Activated T-cell treated with anti-CD3 and anti-CD28 coated beads, Interleukin-2, amount 50 U/mL, for 72 hours (primary cell): ENCODE measurements at regions not wholly inside any gene's neighbourhood (a gene's known extent, or its start where the extent isn't known, plus 50 kb on each side); places are given as distances from the start of the nearest gene placed in this dataset.

Experiments
- ATAC-seq, 2 donors: fragments of 150-1000 bp; cut with Tn5 transposase; replicated peaks in 1 of 2; 2 replicates each; pipeline ENCODE4 v1.10.0; 2021; ENCODE audit warnings: moderate library complexity in 2 of 2, mild to moderate bottlenecking in 1 of 2
- DNase-seq, 2 donors: peaks; one replicate each; pipeline ENCODE4 v3.0.0; 2021 to 2022; ENCODE audit warnings: mixed read lengths in 1 of 2
- H3K27ac Mint-ChIP-seq: one replicate; pipeline ENCODE4 v1.8.0; 2022; ENCODE audit warnings: mild to moderate bottlenecking, moderate library complexity, mixed read lengths
- H3K27me3 Mint-ChIP-seq: one replicate; pipeline ENCODE4 v1.8.0; 2022; ENCODE audit warnings: low read depth, mixed read lengths
- H3K36me3 Mint-ChIP-seq, 2 donors: one replicate each; pipeline ENCODE4 v1.8.0; 2022; ENCODE audit warnings: mixed read lengths in 2 of 2, mild to moderate bottlenecking in 1 of 2; ENCODE audit not compliant: insufficient read depth in 2 of 2
- H3K4me1 Mint-ChIP-seq: one replicate; pipeline ENCODE4 v1.8.0; 2022; ENCODE audit warnings: low read depth, mixed read lengths
- H3K4me3 Mint-ChIP-seq, 2 donors: one replicate each; pipeline ENCODE4 v1.8.0; 2022; ENCODE audit warnings: mild to moderate bottlenecking in 2 of 2, mixed read lengths in 2 of 2, moderate library complexity in 2 of 2
- H3K9me3 Mint-ChIP-seq, 2 donors: one replicate each; pipeline ENCODE4 v1.8.0; 2022; ENCODE audit warnings: mixed read lengths in 2 of 2

- no peaks in the 10 kb centered on the region for H3K27me3 Mint-ChIP-seq
- H3K36me3 Mint-ChIP-seq: no peaks in the 10 kb centered on the region
- ATAC-seq (no peak), DNase-seq (no peak)
- no peak overlapping the region for H3K27ac Mint-ChIP-seq
- no peak overlapping the region for H3K4me3 Mint-ChIP-seq
- H3K4me1 Mint-ChIP-seq: no peaks in the 10 kb centered on the region
- H3K9me3 Mint-ChIP-seq: peaks cover 5 to 9% of the 10 kb centered on the region in 2 donors
These were observed 798.1 kb downstream of the PDHA2 start for GRCh38 chr4:96637971-96638412.

DNA sequence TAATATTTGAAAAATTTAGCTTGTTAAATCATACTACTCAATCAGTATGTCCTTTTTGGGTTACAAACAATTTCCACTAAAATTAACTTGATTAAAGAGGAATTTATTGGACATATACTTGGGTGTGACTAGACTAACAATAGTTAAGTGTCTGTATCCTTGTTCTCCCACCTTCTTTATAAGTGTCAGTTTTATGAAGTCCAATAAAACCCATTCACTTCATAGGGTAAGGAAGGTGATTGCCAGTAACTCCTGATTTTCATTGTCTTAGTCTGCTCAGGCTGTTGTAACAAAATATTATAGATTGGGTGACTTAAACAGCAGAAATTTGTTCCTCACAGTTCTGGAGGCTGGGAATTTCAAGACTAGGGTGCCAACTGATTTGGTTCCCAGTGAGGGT, 800.0 kb downstream of the PDHA2 start:
- no peaks in the 10 kb centered on the region for H3K4me1 Mint-ChIP-seq
- DNase-seq (no peak), ATAC-seq (no peak)
- no peaks in the 10 kb centered on the region for H3K27me3 Mint-ChIP-seq
- no peak overlapping the region for H3K27ac Mint-ChIP-seq
- H3K9me3 Mint-ChIP-seq: peaks cover 3 to 9% of the 10 kb centered on the region in 2 donors
- no peaks in the 10 kb centered on the region for H3K36me3 Mint-ChIP-seq
- H3K4me3 Mint-ChIP-seq: no peak overlapping the region

DNA sequence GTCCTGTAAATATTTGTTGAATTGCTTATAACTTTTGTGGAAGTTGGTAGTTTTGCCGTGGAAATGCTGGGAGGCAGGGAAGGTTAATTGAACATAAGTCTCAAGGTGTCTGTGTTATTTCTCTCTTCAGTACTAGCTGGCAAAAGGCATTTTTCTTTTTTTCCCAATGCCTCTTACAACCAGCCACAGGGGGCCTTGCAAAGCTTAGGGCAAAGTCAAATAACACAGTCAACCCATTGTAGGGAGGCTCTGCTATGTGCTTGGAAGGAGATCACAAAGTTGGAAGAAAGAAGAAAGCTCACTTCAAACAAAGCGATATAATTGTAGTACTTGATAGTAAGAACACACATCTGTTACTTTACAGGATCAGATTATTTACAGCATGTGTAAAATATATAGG, 802.6 kb downstream of the PDHA2 start:
- DNase-seq: no peak
- H3K9me3 Mint-ChIP-seq: peaks cover 6 to 7% of the 10 kb centered on the region in 2 donors
- H3K4me3 Mint-ChIP-seq: no peak overlapping the region
- no peak overlapping the region for H3K27ac Mint-ChIP-seq
- H3K4me1 Mint-ChIP-seq: no peaks in the 10 kb centered on the region
- H3K36me3 Mint-ChIP-seq: peaks cover 0 to 2% of the 10 kb centered on the region in 2 donors
- H3K27me3 Mint-ChIP-seq: no peaks in the 10 kb centered on the region
- ATAC-seq: no peak

DNA sequence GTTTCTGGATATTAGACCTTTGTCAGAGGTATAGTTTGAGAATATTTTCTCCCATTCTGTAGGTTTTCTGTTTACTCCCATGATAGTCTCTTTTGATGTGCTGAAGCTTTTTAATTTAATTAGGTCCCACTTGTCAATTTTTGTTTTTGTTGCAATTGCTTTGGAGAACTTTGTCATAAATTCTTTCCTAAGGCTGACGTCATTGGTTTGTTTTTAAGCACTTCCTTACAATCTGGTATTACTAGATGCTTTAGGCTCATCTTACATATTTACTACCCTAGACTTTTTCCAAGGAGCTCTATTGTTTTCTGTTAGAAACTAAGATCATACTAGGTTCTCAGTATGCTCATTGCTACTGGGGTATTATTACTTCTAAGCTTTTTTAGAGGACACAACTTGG, 806.3 kb downstream of the PDHA2 start:
- Mint-ChIP-seq H3K27ac (no peak overlapping the region), H3K27me3 (no peaks in the 10 kb centered on the region), H3K9me3 (peaks cover 7 to 12% of the 10 kb centered on the region in 2 donors), H3K4me3 (no peak overlapping the region), H3K4me1 (no peaks in the 10 kb centered on the region), H3K36me3 (peaks cover 0 to 4% of the 10 kb centered on the region in 2 donors)
- DNase-seq (no peak), ATAC-seq (no peak)

DNA sequence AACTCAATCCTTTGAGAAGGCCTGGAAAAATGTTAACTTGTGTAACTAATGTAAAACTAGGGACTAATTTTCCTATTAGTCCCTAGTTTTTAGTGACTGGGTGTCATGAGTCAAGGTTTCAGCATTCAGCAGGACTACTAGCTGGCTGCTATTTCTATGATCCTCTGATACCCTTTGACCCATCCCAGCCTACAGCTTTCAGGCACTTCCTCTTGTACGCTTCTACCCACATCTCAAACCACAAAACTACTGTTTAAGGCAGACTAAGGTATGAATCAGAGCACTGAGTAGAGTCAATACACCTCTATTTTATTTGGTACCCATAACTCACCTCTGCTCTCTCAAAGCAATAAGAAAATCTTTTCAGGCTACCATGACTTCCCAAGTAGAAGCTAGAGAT, 809.6 kb downstream of the PDHA2 start:
- Mint-ChIP-seq H3K36me3 (peaks cover 0 to 4% of the 10 kb centered on the region in 2 donors), H3K4me3 (no peak overlapping the region), H3K9me3 (peaks cover 8% of the 10 kb centered on the region in 2 donors), H3K4me1 (no peaks in the 10 kb centered on the region), H3K27me3 (no peaks in the 10 kb centered on the region), H3K27ac (no peak overlapping the region)
- ATAC-seq (no peak), DNase-seq (no peak)

GRCh38 chr4:96652158-96652557, 812.3 kb downstream of the PDHA2 start:
- no peak overlapping the region for H3K4me3 Mint-ChIP-seq
- H3K27ac Mint-ChIP-seq: no peak overlapping the region
- peaks cover 0 to 4% of the 10 kb centered on the region in 2 donors for H3K36me3 Mint-ChIP-seq
- H3K4me1 Mint-ChIP-seq: no peaks in the 10 kb centered on the region
- no peaks in the 10 kb centered on the region for H3K27me3 Mint-ChIP-seq
- H3K9me3 Mint-ChIP-seq: peaks cover 4 to 8% of the 10 kb centered on the region in 2 donors
- ATAC-seq (no peak), DNase-seq (no peak)

DNA sequence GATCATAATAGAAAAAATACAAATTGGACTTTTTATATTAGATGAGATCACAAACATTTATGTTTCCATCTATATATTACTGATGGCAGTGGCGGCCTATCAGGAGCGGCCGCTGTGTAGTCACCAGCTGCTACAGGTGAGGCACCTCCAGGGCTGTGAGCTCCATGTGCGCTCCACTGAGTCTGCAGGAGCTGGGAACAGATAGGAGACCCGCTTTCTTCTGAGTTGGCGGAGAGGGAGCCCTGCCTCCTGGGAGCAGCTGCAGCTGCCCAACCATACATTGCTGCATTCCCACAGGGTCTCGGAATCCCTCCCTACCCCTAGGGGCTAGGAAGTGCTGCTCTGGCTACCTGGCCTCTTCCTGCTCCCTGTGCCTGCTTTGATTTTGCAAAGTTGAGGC, 812.9 kb downstream of the PDHA2 start:
- H3K4me3 Mint-ChIP-seq: no peak overlapping the region
- ATAC-seq: no peak
- H3K4me1 Mint-ChIP-seq: no peaks in the 10 kb centered on the region
- no peak for DNase-seq
- no peaks in the 10 kb centered on the region for H3K36me3 Mint-ChIP-seq
- H3K9me3 Mint-ChIP-seq: peaks cover 4% of the 10 kb centered on the region in 2 donors
- H3K27me3 Mint-ChIP-seq: no peaks in the 10 kb centered on the region
- no peak overlapping the region for H3K27ac Mint-ChIP-seq

DNA sequence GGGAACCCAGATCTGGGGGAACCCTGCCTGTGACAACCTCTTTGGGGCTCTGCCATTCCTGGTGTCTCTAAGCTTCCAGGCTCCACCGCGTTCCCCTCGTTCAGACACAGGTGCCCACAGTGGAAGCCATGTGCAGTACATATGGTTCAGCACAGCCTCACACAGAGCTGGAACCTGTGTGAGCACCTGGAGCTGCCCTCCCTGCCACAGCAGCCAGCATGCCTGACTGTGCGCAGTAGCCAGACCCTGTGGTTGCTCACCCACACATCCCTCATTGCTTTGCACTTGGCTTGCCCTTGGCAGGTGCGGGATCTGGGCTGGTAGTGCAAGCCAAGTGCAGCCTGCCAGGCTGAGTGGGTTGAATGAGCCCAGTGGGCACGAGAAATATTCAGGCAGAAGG, 814.2 kb downstream of the PDHA2 start:
- peaks cover 0 to 4% of the 10 kb centered on the region in 2 donors for H3K9me3 Mint-ChIP-seq
- H3K4me1 Mint-ChIP-seq: no peaks in the 10 kb centered on the region
- H3K4me3 Mint-ChIP-seq: no peak overlapping the region
- DNase-seq (no peak), ATAC-seq (no peak)
- H3K36me3 Mint-ChIP-seq: no peaks in the 10 kb centered on the region
- no peaks in the 10 kb centered on the region for H3K27me3 Mint-ChIP-seq
- no peak overlapping the region for H3K27ac Mint-ChIP-seq

DNA sequence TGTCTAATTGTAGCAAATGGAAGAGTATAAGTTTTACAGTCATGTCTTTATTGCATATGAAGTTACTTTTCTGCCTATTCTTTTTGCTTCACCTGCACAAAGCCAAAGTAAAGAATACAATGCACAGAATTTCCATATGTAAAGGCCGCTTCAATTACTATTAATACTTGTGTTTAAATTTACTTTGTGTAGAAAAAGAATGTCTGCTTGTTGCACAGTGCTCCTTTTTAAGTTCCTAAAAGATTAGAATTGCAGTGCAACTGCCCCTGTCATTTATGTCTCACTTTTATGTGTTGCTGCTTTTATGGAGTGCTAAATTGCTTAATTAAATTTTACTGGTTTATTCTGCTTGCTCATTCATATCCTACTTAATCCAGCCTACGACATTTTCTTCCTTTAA, 830.5 kb downstream of the PDHA2 start:
- H3K9me3 Mint-ChIP-seq: peaks cover 4 to 7% of the 10 kb centered on the region in 2 donors
- no peaks in the 10 kb centered on the region for H3K4me1 Mint-ChIP-seq
- H3K36me3 Mint-ChIP-seq: no peaks in the 10 kb centered on the region
- no peaks in the 10 kb centered on the region for H3K27me3 Mint-ChIP-seq
- ATAC-seq: no peak
- no peak overlapping the region for H3K27ac Mint-ChIP-seq
- no peak overlapping the region for H3K4me3 Mint-ChIP-seq
- DNase-seq: no peak

GRCh38 chr4:96675416-96675815, 835.5 kb downstream of the PDHA2 start:
- H3K27me3 Mint-ChIP-seq: no peaks in the 10 kb centered on the region
- H3K27ac Mint-ChIP-seq: no peak overlapping the region
- peaks cover 6% of the 10 kb centered on the region in 2 donors for H3K9me3 Mint-ChIP-seq
- no peaks in the 10 kb centered on the region for H3K4me1 Mint-ChIP-seq
- DNase-seq (no peak), ATAC-seq (no peak)
- no peaks in the 10 kb centered on the region for H3K36me3 Mint-ChIP-seq
- H3K4me3 Mint-ChIP-seq: no peak overlapping the region

GRCh38 chr4:96675896-96676295, 836.0 kb downstream of the PDHA2 start:
- peaks cover 6% of the 10 kb centered on the region in 2 donors for H3K9me3 Mint-ChIP-seq
- no peaks in the 10 kb centered on the region for H3K27me3 Mint-ChIP-seq
- H3K36me3 Mint-ChIP-seq: no peaks in the 10 kb centered on the region
- DNase-seq (no peak), ATAC-seq (no peak)
- no peaks in the 10 kb centered on the region for H3K4me1 Mint-ChIP-seq
- H3K4me3 Mint-ChIP-seq: no peak overlapping the region
- H3K27ac Mint-ChIP-seq: no peak overlapping the region

DNA sequence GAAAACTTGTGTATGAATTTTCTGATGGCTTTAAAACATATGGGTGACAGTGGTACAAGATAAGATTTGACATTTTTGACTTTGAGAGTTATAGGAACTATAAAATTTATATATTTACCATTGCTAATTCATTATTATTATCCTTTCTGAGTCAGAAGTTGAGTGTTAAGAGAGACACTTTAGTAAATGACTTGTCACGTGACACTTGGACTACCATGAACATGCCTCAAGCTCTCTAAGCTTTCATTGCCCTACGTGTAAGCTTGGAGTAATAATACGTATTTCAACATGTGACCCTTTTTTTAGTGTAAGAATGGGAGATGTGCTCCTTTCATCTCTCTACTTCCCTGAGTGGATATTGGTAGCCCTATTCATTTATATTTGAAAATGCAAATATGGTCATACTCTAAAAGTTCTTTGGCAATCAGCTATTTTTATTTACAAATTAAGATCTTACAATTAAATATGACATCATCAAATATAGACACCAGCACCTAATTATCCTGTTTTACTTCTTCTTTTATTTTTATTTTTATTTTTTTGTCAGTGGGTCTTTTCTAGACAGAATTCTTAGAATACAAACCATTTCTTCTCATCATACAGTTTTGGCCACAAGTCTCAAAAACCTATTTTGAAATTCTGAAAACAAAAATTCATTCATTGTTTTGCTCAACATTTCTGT, 837.0 kb downstream of the PDHA2 start:
- DNase-seq: no peak
- peaks cover 3 to 4% of the 10 kb centered on the region in 2 donors for H3K9me3 Mint-ChIP-seq
- H3K4me3 Mint-ChIP-seq: no peak overlapping the region
- no peaks in the 10 kb centered on the region for H3K27me3 Mint-ChIP-seq
- ATAC-seq: no peak
- H3K27ac Mint-ChIP-seq: no peak overlapping the region
- H3K36me3 Mint-ChIP-seq: no peaks in the 10 kb centered on the region
- no peaks in the 10 kb centered on the region for H3K4me1 Mint-ChIP-seq

DNA sequence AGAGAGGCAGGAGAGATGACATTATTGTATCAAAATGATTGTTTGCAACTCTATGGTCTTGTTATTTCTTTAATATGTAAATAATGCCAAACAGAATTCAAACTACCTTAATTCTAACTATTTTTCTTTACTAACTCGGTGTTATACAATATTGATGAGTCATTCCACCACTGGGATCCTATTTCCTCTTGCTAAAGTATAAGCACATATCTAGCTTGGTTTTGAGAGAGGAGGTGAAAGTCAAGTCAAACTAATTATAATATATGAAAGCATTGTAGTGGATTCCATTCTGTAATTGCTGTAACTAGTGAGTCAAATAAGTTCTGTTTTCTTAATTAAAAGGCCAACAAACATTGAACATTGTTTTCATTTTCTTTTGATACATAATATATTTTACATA, 837.6 kb downstream of the PDHA2 start:
- no peaks in the 10 kb centered on the region for H3K36me3 Mint-ChIP-seq
- no peaks in the 10 kb centered on the region for H3K27me3 Mint-ChIP-seq
- no peak for ATAC-seq
- H3K27ac Mint-ChIP-seq: no peak overlapping the region
- no peak overlapping the region for H3K4me3 Mint-ChIP-seq
- no peaks in the 10 kb centered on the region for H3K4me1 Mint-ChIP-seq
- peaks cover 3 to 4% of the 10 kb centered on the region in 2 donors for H3K9me3 Mint-ChIP-seq
- no peak for DNase-seq

DNA sequence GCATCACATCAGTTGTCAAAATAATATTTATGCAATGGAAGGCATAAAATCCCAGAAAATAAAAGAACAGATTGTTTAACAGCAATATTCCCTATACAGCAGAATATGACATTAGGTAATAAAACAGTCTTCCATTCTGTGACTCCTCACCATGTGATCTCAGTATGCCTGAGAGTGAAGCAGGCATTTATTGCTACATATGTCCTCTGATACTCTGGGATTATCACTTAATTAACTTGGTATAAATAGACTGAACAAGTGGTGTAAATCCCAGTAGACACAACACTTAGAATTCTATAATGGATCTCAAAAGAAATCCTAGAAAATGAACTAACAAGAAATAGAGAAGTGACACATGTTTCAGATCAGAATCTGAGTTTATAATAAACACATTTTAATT, 841.3 kb downstream of the PDHA2 start:
- H3K4me3 Mint-ChIP-seq: no peak overlapping the region

More for the DNA sequence above, 841.3 kb downstream of the PDHA2 start:
- ATAC-seq: no peak
- Mint-ChIP-seq H3K27ac (no peak overlapping the region), H3K4me1 (no peaks in the 10 kb centered on the region), H3K36me3 (no peaks in the 10 kb centered on the region), H3K9me3 (peaks cover 7 to 10% of the 10 kb centered on the region in 2 donors), H3K27me3 (no peaks in the 10 kb centered on the region)
- DNase-seq: no peak
